IMR-90 (cell line): ENCODE measurements at regions not wholly inside any gene's neighbourhood (a gene's known extent, or its start where the extent isn't known, plus 50 kb on each side); places are given as distances from the start of the nearest gene placed in this dataset.

Experiments used
- ATAC-seq: fragments of 200-7000 bp; cut with Tn5 transposase; 2 replicates; pipeline ENCODE4 v1.9.1; 2020; ENCODE audit warnings: low read depth, mild to moderate bottlenecking, moderate library complexity
- BruUV-seq: library from RNA; stranded (reverse); fragments of 400-500 nt; replicated peaks from 2 replicates; lab custom pipeline; 2021; lab: Mats Ljungman, UMichigan
- CTCF ChIA-PET: fragments of 300-600 bp; formaldehyde crosslinking; extraction: SDS; loops from one replicate; lab custom pipeline; 2021; ENCODE audit warnings: antibody characterized with exemption; lab: Yijun Ruan, JAX
- POLR2A ChIA-PET: fragments of 300-600 bp; sonication (Branson Sonifier 250); formaldehyde crosslinking; loops from one replicate; lab custom pipeline; 2022; ENCODE audit warnings: antibody characterized with exemption; ENCODE audit not compliant: unreplicated experiment; lab: Charles Lee
- DNase-seq: peaks from one replicate; pipeline ENCODE4 v3.0.0; 2013
- H2AFZ ChIP-seq: replicated peaks from 2 replicates; pipeline ENCODE3; 2013; ENCODE audit warnings: low read length, mild to moderate bottlenecking; ENCODE audit not compliant: poor library complexity
- H2AK5ac ChIP-seq: 2 replicates; pipeline ENCODE4 v1.6.1; 2013; ENCODE audit warnings: low read depth, low read length, inconsistent platforms
- H2AK9ac ChIP-seq: replicated peaks from 2 replicates; pipeline ENCODE3; 2013; ENCODE audit warnings: mild to moderate bottlenecking, low read depth, low read length, moderate library complexity; ENCODE audit not compliant: poor library complexity
- H2BK120ac ChIP-seq: 2 replicates; pipeline ENCODE4 v1.6.1; 2013; ENCODE audit warnings: low read depth, low read length, inconsistent platforms
- H2BK15ac ChIP-seq: 3 replicates; pipeline ENCODE4 v1.6.1; 2013; ENCODE audit warnings: low read depth, low read length, inconsistent platforms
- H2BK20ac ChIP-seq: 2 replicates; pipeline ENCODE4 v1.6.1; 2013; ENCODE audit warnings: low read depth, mild to moderate bottlenecking, inconsistent platforms, low read length, moderate library complexity
- H2BK5ac ChIP-seq: 2 replicates; pipeline ENCODE4 v1.6.1; 2013; ENCODE audit warnings: mild to moderate bottlenecking, low read depth, low read length, inconsistent platforms; ENCODE audit not compliant: poor library complexity, severe bottlenecking
- H3K14ac ChIP-seq: replicated peaks from 2 replicates; pipeline ENCODE4 v1.6.1; 2013; ENCODE audit warnings: low read depth, low read length, inconsistent platforms
- H3K18ac ChIP-seq: 2 replicates; pipeline ENCODE4 v1.6.1; 2013; ENCODE audit warnings: low read depth, low read length, control low read depth
- H3K23ac ChIP-seq: 2 replicates; pipeline ENCODE4 v1.6.1; 2013; ENCODE audit warnings: low read depth, low read length, inconsistent platforms
- H3K27ac ChIP-seq: 2 replicates; pipeline ENCODE4 v1.5.1; 2013; ENCODE audit warnings: mild to moderate bottlenecking, control low read depth, low read length; ENCODE audit not compliant: insufficient read depth
- H3K27me3 ChIP-seq: 2 replicates; pipeline ENCODE4 v1.6.1; 2013; ENCODE audit warnings: low read length; ENCODE audit not compliant: control insufficient read depth, insufficient read depth
- H3K36me3 ChIP-seq: 2 replicates; pipeline ENCODE4 v1.6.1; 2013; ENCODE audit warnings: low read length, mixed read lengths; ENCODE audit not compliant: control insufficient read depth, insufficient read depth
- H3K4ac ChIP-seq: 2 replicates; pipeline ENCODE4 v1.6.1; 2013; ENCODE audit warnings: low read depth, low read length, inconsistent platforms
- H3K4me1 ChIP-seq: 2 replicates; pipeline ENCODE4 v1.6.1; 2013; ENCODE audit warnings: low read length, mixed read lengths; ENCODE audit not compliant: control insufficient read depth, insufficient read depth
- H3K4me2 ChIP-seq: 2 replicates; pipeline ENCODE4 v1.6.1; 2013; ENCODE audit warnings: low read depth, mild to moderate bottlenecking, control low read depth, low read length, moderate library complexity
- H3K4me3 ChIP-seq: 2 replicates; pipeline ENCODE4 v1.5.1; 2013; ENCODE audit warnings: low read depth, mild to moderate bottlenecking, control low read depth, low read length, moderate library complexity; ENCODE audit not compliant: insufficient read depth
- H3K56ac ChIP-seq: 2 replicates; pipeline ENCODE4 v1.6.1; 2013; ENCODE audit warnings: low read length, inconsistent platforms; ENCODE audit not compliant: insufficient read depth; ENCODE audit errors: extremely low read depth
- H3K79me1 ChIP-seq, 2 experiments: 2 replicates each; pipeline ENCODE4 v1.6.1; 2013; ENCODE audit warnings: low read length in 2 of 2, inconsistent platforms in 1 of 2, low read depth in 1 of 2
- H3K9ac ChIP-seq: 2 replicates; pipeline ENCODE4 v1.6.1; 2013; ENCODE audit warnings: low read depth, low read length, control low read depth
- H3K9me1 ChIP-seq: 2 replicates; pipeline ENCODE4 v1.6.1; 2013; ENCODE audit warnings: low read length, inconsistent platforms; ENCODE audit not compliant: insufficient read depth
- H3K9me3 ChIP-seq: 2 replicates; pipeline ENCODE4 v1.6.1; 2013; ENCODE audit warnings: low read length; ENCODE audit not compliant: control insufficient read depth, insufficient read depth
- H4K20me1 ChIP-seq: 2 replicates; pipeline ENCODE4 v1.6.1; 2013; ENCODE audit warnings: low read length, inconsistent platforms; ENCODE audit not compliant: insufficient read depth
- H4K5ac ChIP-seq: 2 replicates; pipeline ENCODE4 v1.6.1; 2013; ENCODE audit warnings: mild to moderate bottlenecking, low read depth, low read length, control low read depth
- H4K8ac ChIP-seq, 2 experiments: 2 replicates each; pipeline ENCODE4 v1.6.1; 2013; ENCODE audit warnings: low read depth in 2 of 2, low read length in 2 of 2, control low read depth in 1 of 2, inconsistent platforms in 1 of 2
- H4K91ac ChIP-seq: 2 replicates; pipeline ENCODE4 v1.6.1; 2013; ENCODE audit warnings: low read depth, low read length, inconsistent platforms; ENCODE audit not compliant: insufficient read depth
- BHLHE40 ChIP-seq: fragments of 150-350 bp; IDR thresholded peaks from 2 replicates; pipeline ENCODE4 v1.6.1; 2016; ENCODE audit warnings: mild to moderate bottlenecking, low read depth, low read length
- CEBPB ChIP-seq: IDR thresholded peaks from 2 replicates; pipeline ENCODE4 v1.6.1; 2012; ENCODE audit warnings: low read depth, low read length, improper control_type of control experiment
- CHD1 ChIP-seq: IDR thresholded peaks from 2 replicates; pipeline ENCODE4 v1.6.1; 2012; ENCODE audit warnings: low read depth, low read length, improper control_type of control experiment
- CTCF ChIP-seq: conservative IDR thresholded peaks from 2 replicates; pipeline ENCODE4 v1.5.1; 2012; ENCODE audit warnings: mild to moderate bottlenecking, low read depth, low read length, improper control_type of control experiment
- FOS ChIP-seq: fragments of 150-350 bp; IDR thresholded peaks from 2 replicates; pipeline ENCODE4 v1.6.1; 2016; ENCODE audit warnings: low read depth, low read length
- MAFK ChIP-seq: IDR thresholded peaks from 2 replicates; pipeline ENCODE4 v1.6.1; 2012; ENCODE audit warnings: low read depth, low read length, improper control_type of control experiment
- MAZ ChIP-seq: IDR thresholded peaks from 2 replicates; pipeline ENCODE4 v1.6.1; 2012; ENCODE audit warnings: low read depth, mild to moderate bottlenecking, low read length, improper control_type of control experiment, moderate library complexity, borderline replicate concordance
- MXI1 ChIP-seq: IDR thresholded peaks from 2 replicates; pipeline ENCODE4 v1.6.1; 2012; ENCODE audit warnings: low read depth, mild to moderate bottlenecking, low read length, moderate library complexity, borderline replicate concordance
- NFE2L2 ChIP-seq: fragments of 150-350 bp; IDR thresholded peaks from 2 replicates; pipeline ENCODE4 v1.6.1; 2016; ENCODE audit warnings: low read depth, mild to moderate bottlenecking, low read length
- POLR2A ChIP-seq: IDR thresholded peaks from 2 replicates; pipeline ENCODE4 v1.6.1; 2012; ENCODE audit warnings: mild to moderate bottlenecking, low read depth, low read length
- RAD21 ChIP-seq: IDR thresholded peaks from 2 replicates; pipeline ENCODE4 v1.6.1; 2012; ENCODE audit warnings: low read length, improper control_type of control experiment
- RCOR1 ChIP-seq: IDR thresholded peaks from 2 replicates; pipeline ENCODE4 v1.6.1; 2012; ENCODE audit warnings: mild to moderate bottlenecking, low read length, improper control_type of control experiment; ENCODE audit not compliant: insufficient replicate concordance
- RFX5 ChIP-seq: IDR thresholded peaks from 2 replicates; pipeline ENCODE4 v1.8.0; 2012; ENCODE audit warnings: low read depth, mild to moderate bottlenecking, low read length, moderate library complexity
- SMC3 ChIP-seq: fragments of 150-350 bp; IDR thresholded peaks from 2 replicates; pipeline ENCODE4 v1.6.1; 2016; ENCODE audit warnings: low read depth, mild to moderate bottlenecking, antibody characterized with exemption, low read length, moderate library complexity
- USF2 ChIP-seq: fragments of 150-350 bp; IDR thresholded peaks from 2 replicates; pipeline ENCODE4 v1.6.1; 2017; ENCODE audit warnings: mild to moderate bottlenecking, antibody characterized with exemption, low read length, low read depth
- WGBS, 2 experiments: methylation state at CpG; one replicate each; pipeline versions ENCODE4 v1.1.5 to v1.1.7; 2013; ENCODE audit warnings: missing lambda C conversion rate in 2 of 2; ENCODE audit not compliant: insufficient read length in 1 of 2; ENCODE audit errors: extremely low coverage in 2 of 2; 5-methylcytosine and 5-hydroxymethylcytosine counted together
- dilution Hi-C: fragments of 300-500 bp; cut with HindIII; formaldehyde crosslinking; loops from one replicate; pipeline ENCODE4 v1.14.3; 2018; ENCODE audit warnings: low sequenced_read_pairs; ENCODE audit not compliant: unreplicated experiment
- in situ Hi-C: fragments of 300-500 bp; cut with MboI; formaldehyde crosslinking; loops from 3 replicates; pipeline ENCODE4 v1.14.3; 2019; ENCODE audit warnings: low sequenced_read_pairs, inconsistent platforms, mixed read lengths
- intact Hi-C: fragments of 100-400 bp; cut with micrococcal nuclease; formaldehyde crosslinking; loops from 2 replicates; pipeline ENCODE4 v1.10.0; 2022
- TF ChIP-seq, protein P1 (sequence below): fragments of 150-350 bp; IDR thresholded peaks from 2 replicates; pipeline ENCODE4 v1.6.1; 2016; ENCODE audit warnings: low read depth, mild to moderate bottlenecking, low read length, moderate library complexity, borderline replicate concordance

- no CpG with 5 or more reads among the region's 1 CpG for WGBS, 2 experiments
Observed at GRCh38 chr9:87014436-87014835, 67.1 kb upstream of the GAS1 start.

More at GRCh38 chr9:87014436-87014835, 67.1 kb upstream of the GAS1 start:
- H3K18ac ChIP-seq, result no peak overlapping the region
- H3K9ac ChIP-seq, result no peak overlapping the region
- in situ Hi-C loops, result no loop called here
- CTCF ChIA-PET, result no interaction called here
- no peaks in the 10 kb centered on the region for H3K9me1 ChIP-seq
- H3K14ac ChIP-seq, result no peak overlapping the region
- H3K9me3 ChIP-seq, result no peaks in the 10 kb centered on the region
- no peak overlapping the region for H3K23ac ChIP-seq
- H3K27me3 ChIP-seq, result peaks cover 3% of the 10 kb centered on the region; the same call in 1 of the 2 replicates
- no peak overlapping the region for H2AK9ac ChIP-seq
- H2AK5ac ChIP-seq, result no peak overlapping the region
- H4K5ac ChIP-seq, result no peak overlapping the region
- no peak overlapping the region for H2BK120ac ChIP-seq
- ATAC-seq (no peak), DNase-seq (no peak)
- TF ChIP-seq RFX5, result no peak
- TF ChIP-seq, protein P1, sequence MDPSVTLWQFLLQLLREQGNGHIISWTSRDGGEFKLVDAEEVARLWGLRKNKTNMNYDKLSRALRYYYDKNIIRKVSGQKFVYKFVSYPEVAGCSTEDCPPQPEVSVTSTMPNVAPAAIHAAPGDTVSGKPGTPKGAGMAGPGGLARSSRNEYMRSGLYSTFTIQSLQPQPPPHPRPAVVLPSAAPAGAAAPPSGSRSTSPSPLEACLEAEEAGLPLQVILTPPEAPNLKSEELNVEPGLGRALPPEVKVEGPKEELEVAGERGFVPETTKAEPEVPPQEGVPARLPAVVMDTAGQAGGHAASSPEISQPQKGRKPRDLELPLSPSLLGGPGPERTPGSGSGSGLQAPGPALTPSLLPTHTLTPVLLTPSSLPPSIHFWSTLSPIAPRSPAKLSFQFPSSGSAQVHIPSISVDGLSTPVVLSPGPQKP, result no peak
- TF ChIP-seq RAD21, result no peak
- TF ChIP-seq USF2, result no peak
- no peak for TF ChIP-seq CTCF
- no peak for TF ChIP-seq NFE2L2
- no peak for TF ChIP-seq BHLHE40
- TF ChIP-seq MAFK, result no peak
- no peak for TF ChIP-seq MAZ
- no peak for TF ChIP-seq CHD1
- no peak for TF ChIP-seq CEBPB
- no peak for TF ChIP-seq SMC3
- TF ChIP-seq FOS, result no peak
- no peak for TF ChIP-seq RCOR1
- no peak for TF ChIP-seq POLR2A
- TF ChIP-seq MXI1, result no peak
- no peak overlapping the region for H3K4ac ChIP-seq
- no peaks in the 10 kb centered on the region for H3K4me1 ChIP-seq
- H3K56ac ChIP-seq, result no peak overlapping the region
- dilution Hi-C loops, result no loop called here
- no peak overlapping the region for H4K8ac ChIP-seq
- H4K20me1 ChIP-seq, result no peaks in the 10 kb centered on the region
- H2BK5ac ChIP-seq, result no peak overlapping the region
- POLR2A ChIA-PET, result no interaction called here
- H2AFZ ChIP-seq, result no peak overlapping the region
- no peak overlapping the region for H2BK20ac ChIP-seq
- H3K4me3 ChIP-seq, result no peak overlapping the region
- H3K79me1 ChIP-seq, result no peaks in the 10 kb centered on the region
- H4K91ac ChIP-seq, result no peak overlapping the region
- intact Hi-C loops, result no loop called here
- H2BK15ac ChIP-seq, result no peak overlapping the region
- BruUV-seq, result no TSS peak
- H3K4me2 ChIP-seq, result no peak overlapping the region
- H3K36me3 ChIP-seq, result no peaks in the 10 kb centered on the region
- H3K27ac ChIP-seq, result no peak overlapping the region
